ENCODE measurements at regions not wholly inside any gene's neighbourhood (a gene's known extent, or its start where the extent isn't known, plus 50 kb on each side); places are given as distances from the start of the nearest gene placed in this dataset.

- ChIA-PET CTCF (interaction anchor here (0.8 kb wide), 1 partner anchor 12 kb away, joined by 4 read pairs; no protein-coding TSS in a partner anchor), POLR2A (no interaction called here)
- Histone ChIP-seq H3K4me3 (ENCODE audit: low read depth, low read length) (no peak overlapping the region), H3K36me3 (ENCODE audit: control insufficient read depth, insufficient read depth, low read length) (no peaks in the 10 kb centered on the region), H3K27me3 (ENCODE audit: control insufficient read depth, insufficient read depth, low read length) (no peaks in the 10 kb centered on the region)
- no peak for TF ChIP-seq CTCF (IDR thresholded peaks at IDR 0.05; ENCODE audit: insufficient read depth, low read depth, low read length)
- DNase-seq (ENCODE audit: low read depth): no peak
These were observed 93.0 kb upstream of the GRIK3 start for GRCh38 chr1:37127254-37127748.

GRCh38 chr1:37128091-37128490 lies 93.8 kb upstream of the GRIK3 start:
- no peak for TF ChIP-seq CTCF (IDR thresholded peaks at IDR 0.05; ENCODE audit: insufficient read depth, low read depth, low read length)
- CTCF ChIA-PET: interaction anchor here (0.8 kb wide), 1 partner anchor 11 kb away, joined by 4 read pairs; no protein-coding TSS in a partner anchor
- no peak overlapping the region for H3K4me3 ChIP-seq (ENCODE audit: low read depth, low read length)
- no peak for DNase-seq (ENCODE audit: low read depth)
- H3K36me3 ChIP-seq (ENCODE audit: control insufficient read depth, insufficient read depth, low read length): no peaks in the 10 kb centered on the region
- POLR2A ChIA-PET: no interaction called here
- H3K27me3 ChIP-seq (ENCODE audit: control insufficient read depth, insufficient read depth, low read length): no peaks in the 10 kb centered on the region

- no peak for DNase-seq (ENCODE audit: low read depth)
- CTCF ChIA-PET: no interaction called here
- no peak for TF ChIP-seq CTCF (IDR thresholded peaks at IDR 0.05; ENCODE audit: insufficient read depth, low read depth, low read length)
- H3K36me3 ChIP-seq (ENCODE audit: control insufficient read depth, insufficient read depth, low read length): no peaks in the 10 kb centered on the region
- no peak overlapping the region for H3K4me3 ChIP-seq (ENCODE audit: low read depth, low read length)
- POLR2A ChIA-PET: no interaction called here
- no peaks in the 10 kb centered on the region for H3K27me3 ChIP-seq (ENCODE audit: control insufficient read depth, insufficient read depth, low read length)
These were observed 96.1 kb upstream of the GRIK3 start for GRCh38 chr1:37130221-37130948.

GRCh38 chr1:37131281-37131680 lies 97.0 kb upstream of the GRIK3 start:
- no peaks in the 10 kb centered on the region for H3K36me3 ChIP-seq (ENCODE audit: control insufficient read depth, insufficient read depth, low read length)
- H3K27me3 ChIP-seq (ENCODE audit: control insufficient read depth, insufficient read depth, low read length): no peaks in the 10 kb centered on the region
- no peak for TF ChIP-seq CTCF (IDR thresholded peaks at IDR 0.05; ENCODE audit: insufficient read depth, low read depth, low read length)
- CTCF ChIA-PET: no interaction called here
- no peak overlapping the region for H3K4me3 ChIP-seq (ENCODE audit: low read depth, low read length)
- POLR2A ChIA-PET: no interaction called here
- no peak for DNase-seq (ENCODE audit: low read depth)

- no peak for DNase-seq (ENCODE audit: low read depth)
- no peak for TF ChIP-seq CTCF (IDR thresholded peaks at IDR 0.05; ENCODE audit: insufficient read depth, low read depth, low read length)
- ChIA-PET POLR2A (no interaction called here), CTCF (no interaction called here)
- H3K4me3 ChIP-seq (ENCODE audit: low read depth, low read length): no peak overlapping the region
- H3K36me3 ChIP-seq (ENCODE audit: control insufficient read depth, insufficient read depth, low read length): no peaks in the 10 kb centered on the region
- no peaks in the 10 kb centered on the region for H3K27me3 ChIP-seq (ENCODE audit: control insufficient read depth, insufficient read depth, low read length)
These were observed 99.2 kb upstream of the GRIK3 start for GRCh38 chr1:37133276-37134145.
